ENCODE measurements at regions not wholly inside any gene's neighbourhood (a gene's known extent, or its start where the extent isn't known, plus 50 kb on each side); places are given as distances from the start of the nearest gene placed in this dataset.

DNA sequence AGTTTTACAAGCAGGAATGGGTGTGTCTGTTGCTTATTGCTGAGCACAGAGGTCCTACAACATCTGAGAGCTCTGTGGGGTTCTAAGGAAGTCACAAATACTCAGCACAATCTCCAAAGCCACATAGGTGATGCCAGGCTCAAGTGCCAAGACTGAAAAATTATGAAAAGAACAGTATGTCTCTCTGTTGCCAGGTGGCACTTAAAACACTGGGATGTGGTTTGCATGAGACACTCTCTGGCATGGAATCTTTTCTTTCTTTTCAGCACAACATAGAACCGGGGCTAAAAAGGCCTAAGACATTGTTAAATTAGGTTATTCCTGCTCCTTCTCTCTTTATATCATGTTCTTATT is 127.3 kb upstream of the PRICKLE2 start:
- H3K4me3 ChIP-seq (ENCODE audit: low read length): no peak overlapping the region
- H3F3A ChIP-seq (ENCODE audit: control insufficient read depth, insufficient read depth): no peaks in the 10 kb centered on the region
- no peak overlapping the region for H3K27ac ChIP-seq (ENCODE audit: low read depth, low read length)
- H3K79me2 ChIP-seq (ENCODE audit: control insufficient read depth, low read length): no peaks in the 10 kb centered on the region
- H3K9me3 ChIP-seq (ENCODE audit: control insufficient read depth, insufficient read depth, low read length): no peaks in the 10 kb centered on the region
- H3K27me3 ChIP-seq (ENCODE audit: control insufficient read depth, low read length): no peaks in the 10 kb centered on the region
- no peaks in the 10 kb centered on the region for H3K9me2 ChIP-seq (replicated peaks; ENCODE audit: control insufficient read depth, low read length)
- no peaks in the 10 kb centered on the region for H3K36me3 ChIP-seq (ENCODE audit: control insufficient read depth, low read length)
- TF ChIP-seq, protein P1, sequence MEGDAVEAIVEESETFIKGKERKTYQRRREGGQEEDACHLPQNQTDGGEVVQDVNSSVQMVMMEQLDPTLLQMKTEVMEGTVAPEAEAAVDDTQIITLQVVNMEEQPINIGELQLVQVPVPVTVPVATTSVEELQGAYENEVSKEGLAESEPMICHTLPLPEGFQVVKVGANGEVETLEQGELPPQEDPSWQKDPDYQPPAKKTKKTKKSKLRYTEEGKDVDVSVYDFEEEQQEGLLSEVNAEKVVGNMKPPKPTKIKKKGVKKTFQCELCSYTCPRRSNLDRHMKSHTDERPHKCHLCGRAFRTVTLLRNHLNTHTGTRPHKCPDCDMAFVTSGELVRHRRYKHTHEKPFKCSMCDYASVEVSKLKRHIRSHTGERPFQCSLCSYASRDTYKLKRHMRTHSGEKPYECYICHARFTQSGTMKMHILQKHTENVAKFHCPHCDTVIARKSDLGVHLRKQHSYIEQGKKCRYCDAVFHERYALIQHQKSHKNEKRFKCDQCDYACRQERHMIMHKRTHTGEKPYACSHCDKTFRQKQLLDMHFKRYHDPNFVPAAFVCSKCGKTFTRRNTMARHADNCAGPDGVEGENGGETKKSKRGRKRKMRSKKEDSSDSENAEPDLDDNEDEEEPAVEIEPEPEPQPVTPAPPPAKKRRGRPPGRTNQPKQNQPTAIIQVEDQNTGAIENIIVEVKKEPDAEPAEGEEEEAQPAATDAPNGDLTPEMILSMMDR (IDR thresholded peaks at IDR 0.05; ENCODE audit: low read depth, low read length, poor library complexity, severe bottlenecking): no peak
- no peak for TF ChIP-seq EZH2phosphoT487 (IDR thresholded peaks at IDR 0.05; ENCODE audit: borderline replicate concordance, low read length)
- H3K4me1 ChIP-seq (ENCODE audit: control insufficient read depth, low read length): no peaks in the 10 kb centered on the region
- H3K4me2 ChIP-seq (ENCODE audit: low read length): no peak overlapping the region
- H4K20me1 ChIP-seq (ENCODE audit: control insufficient read depth, insufficient read depth, low read depth, low read length): no peaks in the 10 kb centered on the region

DNA sequence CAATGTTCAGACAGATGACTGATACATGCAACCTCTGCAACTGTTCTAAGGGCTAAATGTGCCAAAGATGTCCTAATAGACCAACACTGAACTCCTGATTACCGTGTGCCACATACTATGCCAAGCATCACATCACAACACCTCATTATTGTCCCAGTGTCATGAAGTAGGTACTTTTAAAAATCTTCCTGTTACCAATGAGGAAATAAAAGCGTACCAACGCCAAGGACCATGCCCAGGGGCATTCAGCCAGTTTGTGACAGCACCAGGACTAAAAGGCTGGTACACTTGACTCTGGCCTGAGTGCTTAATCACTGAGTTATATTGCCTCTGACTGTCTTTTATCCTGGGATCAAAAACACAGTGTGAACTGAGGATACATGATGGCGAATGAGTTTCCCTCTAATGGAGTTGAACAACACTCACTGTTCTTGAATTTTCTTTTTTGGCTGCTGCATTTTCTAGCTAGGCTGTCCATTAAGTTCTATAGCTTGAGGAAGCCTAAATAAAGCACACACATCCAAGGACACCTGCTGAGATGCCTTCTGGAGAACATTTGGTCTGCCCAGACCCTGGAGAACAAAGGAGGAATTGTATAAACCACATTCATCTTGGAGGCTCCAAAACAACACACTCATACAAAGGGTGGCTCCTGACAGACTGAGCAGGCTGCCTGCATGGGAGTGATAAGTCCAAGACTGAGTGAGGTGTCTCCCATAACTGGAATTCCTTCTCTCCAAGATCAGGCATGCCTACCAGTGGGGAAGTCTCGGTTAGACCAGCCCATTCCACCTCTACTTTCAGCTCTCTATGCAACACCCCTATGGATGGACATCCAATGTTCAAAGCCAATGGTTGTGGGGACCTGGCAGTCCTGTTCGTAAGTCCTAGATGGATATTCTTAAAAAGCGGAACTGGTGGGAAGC is 126.7 kb upstream of the PRICKLE2 start:
- Histone ChIP-seq H3K9me2 (replicated peaks; ENCODE audit: control insufficient read depth, low read length) (no peaks in the 10 kb centered on the region), H3K9me3 (ENCODE audit: control insufficient read depth, insufficient read depth, low read length) (no peaks in the 10 kb centered on the region), H3K4me2 (ENCODE audit: low read length) (no peak overlapping the region), H3K4me1 (ENCODE audit: control insufficient read depth, low read length) (no peaks in the 10 kb centered on the region), H3K4me3 (ENCODE audit: low read length) (no peak overlapping the region), H3K36me3 (ENCODE audit: control insufficient read depth, low read length) (no peaks in the 10 kb centered on the region), H3F3A (ENCODE audit: control insufficient read depth, insufficient read depth) (no peaks in the 10 kb centered on the region), H4K20me1 (ENCODE audit: control insufficient read depth, insufficient read depth, low read depth, low read length) (no peaks in the 10 kb centered on the region), H3K79me2 (ENCODE audit: control insufficient read depth, low read length) (no peaks in the 10 kb centered on the region), H3K27me3 (ENCODE audit: control insufficient read depth, low read length) (no peaks in the 10 kb centered on the region), H3K27ac (ENCODE audit: low read depth, low read length) (no peak overlapping the region)
- TF ChIP-seq EZH2phosphoT487 (IDR thresholded peaks at IDR 0.05; ENCODE audit: borderline replicate concordance, low read length): no peak
- TF ChIP-seq, protein P1 (IDR thresholded peaks at IDR 0.05; ENCODE audit: low read depth, low read length, poor library complexity, severe bottlenecking): no peak

DNA sequence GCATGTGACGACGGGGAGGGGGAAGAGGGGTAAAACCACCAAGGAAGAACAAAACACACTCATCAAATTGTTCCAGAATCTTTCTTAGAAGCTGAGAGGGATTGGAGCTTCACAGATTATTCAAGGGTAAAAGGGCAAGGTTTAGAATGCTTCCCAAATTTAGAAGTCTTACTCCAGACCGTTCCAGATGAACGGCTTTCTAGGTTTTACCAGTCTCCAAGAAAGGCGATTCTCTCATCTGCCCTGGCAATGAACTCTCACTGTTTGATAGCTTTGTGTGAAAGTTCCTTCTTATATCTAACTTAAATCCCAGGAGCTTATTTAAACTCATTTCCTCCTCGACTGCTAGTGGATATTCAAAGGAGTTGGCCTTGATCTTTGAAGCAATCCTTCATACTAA is 124.3 kb upstream of the PRICKLE2 start:
- H3K9me3 ChIP-seq (ENCODE audit: control insufficient read depth, insufficient read depth, low read length): no peaks in the 10 kb centered on the region
- no peaks in the 10 kb centered on the region for H3K4me1 ChIP-seq (ENCODE audit: control insufficient read depth, low read length)
- no peaks in the 10 kb centered on the region for H3K36me3 ChIP-seq (ENCODE audit: control insufficient read depth, low read length)
- no peak overlapping the region for H3K4me2 ChIP-seq (ENCODE audit: low read length)
- no peak overlapping the region for H3K27ac ChIP-seq (ENCODE audit: low read depth, low read length)
- 0 out of 2 replicates have a peak, but pooled peaks cover 3% of the 10 kb centered on the region for H3K27me3 ChIP-seq (ENCODE audit: control insufficient read depth, low read length)
- no peak overlapping the region for H3K4me3 ChIP-seq (ENCODE audit: low read length)
- H4K20me1 ChIP-seq (ENCODE audit: control insufficient read depth, insufficient read depth, low read depth, low read length): no peaks in the 10 kb centered on the region
- no peaks in the 10 kb centered on the region for H3K79me2 ChIP-seq (ENCODE audit: control insufficient read depth, low read length)
- H3K9me2 ChIP-seq (replicated peaks; ENCODE audit: control insufficient read depth, low read length): no peaks in the 10 kb centered on the region
- TF ChIP-seq, protein P1 (IDR thresholded peaks at IDR 0.05; ENCODE audit: low read depth, low read length, poor library complexity, severe bottlenecking): no peak
- no peak for TF ChIP-seq EZH2phosphoT487 (IDR thresholded peaks at IDR 0.05; ENCODE audit: borderline replicate concordance, low read length)
- H3F3A ChIP-seq (ENCODE audit: control insufficient read depth, insufficient read depth): no peaks in the 10 kb centered on the region
